Amygdala (tissue), 56 donors: ENCODE measurements at regions not wholly inside any gene's neighbourhood (a gene's known extent, or its start where the extent isn't known, plus 50 kb on each side); places are given as distances from the start of the nearest gene placed in this dataset.

Experiments used
- DNase-seq, 56 donors: peaks; one replicate each; lab custom pipeline; 2025; lab: John Stamatoyannopoulos, UW

DNA sequence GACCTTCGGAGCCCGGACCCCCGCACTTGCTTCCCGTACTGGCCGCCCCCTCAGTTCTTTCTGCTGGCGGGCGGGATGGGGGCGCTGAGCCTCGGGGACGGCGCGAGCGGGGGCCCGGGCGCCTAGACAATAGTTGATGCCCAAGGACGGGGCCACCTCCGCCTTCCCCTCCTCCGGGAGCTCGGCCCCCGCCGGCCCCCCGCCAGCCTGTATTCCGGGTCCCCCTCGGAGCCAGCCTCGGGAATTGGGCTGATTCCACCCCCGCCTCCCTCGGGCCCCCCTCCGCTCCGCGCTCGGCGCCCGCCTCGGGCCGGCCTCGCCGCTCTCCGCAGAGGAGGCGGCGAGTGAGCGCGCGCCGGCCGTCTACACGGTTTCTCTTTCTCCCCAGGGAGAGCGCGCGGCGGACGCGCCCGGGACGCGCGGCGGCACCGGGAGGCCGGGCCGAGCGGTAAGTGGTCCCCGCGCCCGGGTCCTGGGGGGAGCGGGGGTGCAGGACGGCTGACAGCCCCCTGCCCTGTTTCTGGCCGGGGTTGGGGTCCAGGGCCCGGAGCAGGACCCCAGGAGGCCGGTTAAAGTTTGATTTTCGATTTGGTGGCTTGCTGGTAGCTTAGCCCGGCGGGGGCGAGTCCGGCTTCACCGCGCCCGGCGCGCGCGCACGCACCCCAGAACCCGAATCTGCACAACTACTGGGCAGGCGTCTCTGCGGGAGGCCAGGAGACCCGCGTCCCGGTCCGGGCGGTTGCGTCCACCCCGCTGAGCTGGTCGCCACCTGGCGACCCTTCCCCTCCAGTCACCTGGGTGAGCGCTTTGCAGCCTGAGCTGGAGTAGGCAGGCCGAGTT lies 413.7 kb downstream of the PCNX1 start:
- DNase-seq, result peak in 45 of 56 donors; percentile 8 to 80 (median 53)

DNA sequence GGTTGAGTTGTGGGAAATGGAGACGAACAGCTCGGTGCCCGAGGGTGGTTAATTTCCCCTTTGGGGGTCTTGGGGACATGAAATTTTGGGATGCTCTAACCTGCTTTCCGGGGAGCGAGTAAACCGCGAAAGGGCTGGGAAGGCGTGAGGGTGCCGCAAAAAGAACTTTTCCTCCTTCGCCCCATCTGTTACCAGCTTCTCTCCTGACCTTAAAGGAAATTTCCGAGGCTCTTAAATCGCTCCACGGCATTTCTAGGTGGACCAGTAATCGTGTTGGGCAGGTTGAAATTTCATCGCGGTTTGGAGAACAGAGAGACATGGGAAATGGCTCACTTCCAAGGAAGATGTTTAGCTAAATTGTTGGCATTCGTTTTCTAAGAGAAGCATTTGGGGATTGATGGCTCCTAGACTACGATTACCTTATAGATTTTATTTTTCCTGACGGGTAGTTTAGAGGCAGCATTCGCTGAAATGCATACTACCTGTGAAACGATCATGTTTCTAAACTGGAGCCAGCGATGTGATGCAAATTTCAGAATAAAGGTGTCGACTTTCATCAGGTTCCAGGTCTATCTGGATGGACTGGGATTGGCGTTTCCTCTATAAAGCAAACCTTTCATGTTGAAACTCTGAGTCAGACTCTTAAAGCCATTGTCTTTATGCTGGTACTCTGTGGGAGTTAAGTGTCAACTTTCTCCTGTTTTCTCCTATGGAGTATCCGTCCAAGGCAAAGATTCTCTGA lies 414.5 kb downstream of the PCNX1 start:
- DNase-seq, result peak in 4 of 56 donors; percentile 11 to 49 (median 38)

DNA sequence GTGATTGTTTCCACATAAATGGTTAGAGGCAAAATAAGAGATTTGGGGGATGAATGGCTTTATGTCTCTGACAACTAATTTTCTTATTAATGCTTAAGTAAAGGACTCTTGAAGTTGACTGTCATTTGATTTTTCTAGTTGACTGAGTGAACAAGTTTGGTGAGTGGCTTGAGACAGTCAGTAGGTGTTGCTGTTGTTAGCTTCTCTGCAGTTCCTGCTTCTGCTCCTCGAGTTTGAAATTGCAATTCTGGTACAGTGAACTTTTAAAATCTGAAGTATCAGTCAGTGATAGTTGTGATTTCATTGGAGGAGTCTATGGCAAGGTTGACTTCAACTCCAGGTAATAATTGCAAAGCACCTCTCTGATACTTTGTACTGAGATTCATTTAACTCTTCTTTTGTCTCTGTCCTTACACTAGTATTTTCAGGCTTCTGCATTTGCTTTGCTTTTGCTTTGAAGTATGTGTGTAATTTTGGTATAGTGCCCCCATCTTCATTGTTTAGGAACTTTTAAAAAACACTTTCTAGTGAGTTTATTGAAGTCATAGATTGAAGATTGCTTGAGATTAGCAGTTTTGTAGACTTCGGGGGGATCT lies 415.5 kb downstream of the PCNX1 start:
- DNase-seq, result peak in 9 of 56 donors; percentile 1 to 58 (median 13)

DNA sequence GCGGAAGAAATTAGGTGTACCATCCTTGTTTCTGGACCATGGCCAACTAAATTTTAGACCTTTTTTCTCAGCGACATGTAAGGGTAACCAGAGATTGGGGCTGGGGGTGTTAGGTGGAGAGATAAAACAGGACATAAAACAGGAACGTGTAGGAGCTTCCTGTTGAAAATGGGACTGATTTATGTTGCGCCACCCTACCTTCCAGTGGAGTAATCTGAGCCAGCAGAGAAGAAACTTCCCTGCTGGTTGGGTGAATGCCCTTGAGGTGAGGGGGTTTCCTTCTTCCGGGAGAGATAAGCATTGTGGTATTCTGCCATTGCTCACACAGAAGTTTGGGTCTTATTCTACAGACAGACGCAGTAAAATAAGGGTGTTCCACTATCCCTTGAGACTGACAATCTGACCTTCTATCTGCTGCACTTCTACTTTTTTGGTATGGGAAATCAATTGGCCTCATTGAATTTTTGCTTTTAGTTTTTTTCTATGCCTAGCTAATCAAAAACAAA lies 417.6 kb downstream of the PCNX1 start:
- no peak for DNase-seq

DNA sequence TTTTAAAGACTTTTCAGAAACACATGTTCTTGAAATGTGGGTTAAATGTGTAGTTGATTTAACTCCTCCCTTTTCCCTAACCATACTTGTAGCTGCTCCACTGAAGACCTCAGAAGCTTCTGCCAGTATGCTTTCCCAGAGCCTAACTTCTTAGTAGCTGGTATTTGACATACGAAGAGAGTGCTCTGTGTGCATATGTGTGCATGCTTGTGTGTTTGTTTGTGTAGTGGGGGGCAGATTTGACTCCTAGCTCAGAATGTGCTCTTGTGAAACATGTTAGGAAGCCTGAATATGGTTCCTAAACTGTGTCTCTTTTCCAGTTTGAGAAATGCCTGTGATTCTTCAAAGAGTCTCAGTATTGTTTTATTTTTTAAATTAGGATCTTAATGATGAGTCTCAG lies 420.4 kb downstream of the PCNX1 start:
- DNase-seq, result no peak

DNA sequence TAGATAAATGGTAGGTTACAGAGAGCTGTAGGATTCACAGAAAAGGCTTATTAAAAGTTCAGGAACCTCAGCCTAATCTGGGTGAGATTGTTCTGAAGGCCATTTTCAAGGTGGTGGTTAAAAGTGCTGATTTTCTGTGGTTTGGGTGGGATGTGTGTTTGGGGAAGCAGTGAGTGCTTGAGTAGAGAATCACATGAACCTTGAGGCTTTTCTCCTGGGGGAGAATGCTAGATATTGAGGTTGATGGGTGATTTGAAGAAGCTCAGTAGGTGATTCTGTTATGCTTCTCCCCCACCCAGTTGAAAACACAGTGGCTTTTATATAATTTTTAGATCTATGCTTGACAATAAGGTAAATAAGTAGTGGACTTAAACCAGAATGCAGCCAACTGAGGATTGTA lies 420.9 kb downstream of the PCNX1 start:
- no peak for DNase-seq

DNA sequence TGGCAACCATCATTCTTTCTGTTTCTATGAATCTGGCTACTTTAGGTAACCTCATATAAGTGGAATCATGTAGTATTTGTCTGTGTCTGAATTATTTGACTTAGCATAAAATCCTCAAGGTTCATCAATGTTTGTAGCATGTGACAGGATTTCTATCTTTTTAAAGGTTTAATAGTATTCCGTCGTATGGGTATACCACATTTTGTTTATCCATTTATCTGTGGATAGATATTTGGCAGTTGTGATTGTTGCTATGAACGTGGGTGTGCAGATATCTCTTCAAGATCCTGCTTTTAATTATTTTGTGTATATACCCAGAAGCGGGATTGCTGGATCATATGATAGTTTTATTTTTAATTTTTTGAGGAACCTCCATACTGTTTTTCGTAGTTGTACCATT lies 421.7 kb downstream of the PCNX1 start:
- DNase-seq, result no peak

DNA sequence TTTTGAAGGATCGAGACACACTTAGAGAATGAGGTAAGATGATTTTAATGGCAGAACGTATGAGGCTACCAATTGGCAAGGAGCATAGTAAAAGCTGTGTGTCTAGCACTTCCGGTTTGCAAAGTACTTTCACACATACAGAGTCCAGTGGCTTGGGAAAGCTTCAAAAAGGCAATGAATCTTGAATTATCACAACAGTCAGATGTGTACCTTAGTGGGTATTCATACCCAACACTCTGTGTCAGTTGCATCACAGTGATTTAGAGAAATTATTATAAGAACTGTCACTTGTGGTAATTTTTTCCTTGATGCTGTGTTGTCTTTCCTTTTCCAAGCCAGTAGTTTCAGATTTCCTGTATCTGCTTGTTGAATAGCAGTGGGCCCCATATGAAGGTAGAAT lies 424.1 kb downstream of the PCNX1 start:
- no peak for DNase-seq

DNA sequence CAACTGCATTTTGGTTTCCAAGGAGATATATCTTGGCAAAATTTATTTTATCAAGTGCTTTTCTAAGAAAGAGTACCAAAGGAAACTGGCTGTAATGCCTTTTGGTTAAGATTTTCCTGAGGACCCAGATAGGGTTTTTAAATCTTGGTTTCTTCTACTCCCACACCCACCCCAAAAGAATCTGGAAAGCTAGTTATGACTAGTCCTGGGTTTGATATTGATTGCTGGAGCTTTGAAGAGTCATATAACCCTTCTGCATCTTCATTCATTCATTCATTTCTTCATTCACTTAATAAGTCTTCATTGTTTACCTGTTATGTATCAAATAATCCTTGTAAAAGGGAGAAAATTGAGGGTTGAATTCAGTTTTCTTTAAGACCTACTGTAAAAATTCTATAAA lies 425.2 kb downstream of the PCNX1 start:
- DNase-seq, result no peak

DNA sequence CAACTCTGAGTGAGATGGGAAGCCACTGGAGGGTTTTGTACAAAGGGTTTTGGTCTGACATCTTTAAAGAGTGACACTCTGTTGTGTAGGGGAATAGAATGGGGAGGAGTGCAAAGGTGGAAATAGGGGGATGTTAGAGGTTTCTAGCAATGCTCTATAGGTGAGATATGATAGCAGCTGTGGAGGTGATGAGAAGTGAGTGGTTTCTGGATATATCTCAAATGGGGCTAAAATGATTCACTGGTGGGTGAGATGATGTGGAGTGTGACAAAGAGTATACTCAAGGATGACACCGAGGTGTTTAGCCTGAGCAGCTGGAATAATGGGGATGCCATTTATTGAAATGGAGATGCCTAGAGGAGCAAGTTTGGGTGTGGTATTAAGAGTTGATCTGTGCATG lies 426.4 kb downstream of the PCNX1 start:
- DNase-seq, result no peak

DNA sequence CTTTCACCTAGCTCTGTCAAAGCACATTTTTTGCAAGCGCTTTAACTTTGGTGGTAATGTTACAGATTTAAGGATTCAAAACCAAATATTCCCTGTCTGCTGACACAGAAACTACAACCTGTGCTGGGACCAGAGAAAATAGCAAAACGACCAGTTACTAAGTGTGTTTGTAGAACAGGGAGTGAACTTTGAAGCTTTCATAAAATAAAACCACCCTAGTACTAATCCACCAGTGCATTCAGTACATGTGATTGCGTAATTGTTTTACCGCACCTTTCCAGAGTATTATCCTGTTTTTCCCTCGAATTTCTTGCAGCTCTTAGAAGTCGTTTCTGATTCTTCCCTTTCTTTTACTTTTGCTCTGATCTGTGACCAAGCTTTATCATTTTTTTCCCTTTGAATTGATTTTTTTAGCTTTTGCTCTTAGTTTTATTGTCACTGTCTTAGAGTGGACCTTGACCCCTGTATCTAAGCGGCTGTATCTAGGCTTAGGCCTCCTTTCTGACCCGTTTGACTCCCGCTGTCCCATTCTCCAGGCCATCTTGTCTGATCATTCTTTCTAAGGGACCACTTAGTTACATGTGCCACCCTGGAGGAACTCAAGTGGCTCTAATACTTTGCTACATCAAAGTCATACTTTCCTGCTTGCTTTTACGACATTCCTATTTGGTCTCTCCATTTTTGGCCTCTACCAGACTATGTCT lies 429.4 kb downstream of the PCNX1 start:
- no peak for DNase-seq

DNA sequence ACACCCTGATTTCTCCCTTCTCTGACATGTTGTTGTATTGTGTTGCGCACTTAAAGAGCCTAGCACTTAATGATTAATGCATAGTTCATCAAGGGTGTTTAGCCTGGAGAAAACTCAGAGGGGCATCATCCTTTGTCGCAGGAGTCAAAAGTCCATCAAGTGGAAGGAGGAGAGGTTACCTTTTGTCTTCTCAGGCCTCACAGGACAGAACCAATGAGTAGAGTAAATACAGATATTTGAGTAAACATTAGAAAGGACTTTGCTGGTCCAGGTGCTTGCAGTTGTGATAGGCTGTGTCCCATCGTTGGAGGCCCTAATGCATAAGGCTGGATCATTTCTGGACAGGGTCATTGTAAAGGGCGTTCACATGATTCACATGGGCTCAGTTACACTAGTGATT lies 430.9 kb downstream of the PCNX1 start:
- no peak for DNase-seq

DNA sequence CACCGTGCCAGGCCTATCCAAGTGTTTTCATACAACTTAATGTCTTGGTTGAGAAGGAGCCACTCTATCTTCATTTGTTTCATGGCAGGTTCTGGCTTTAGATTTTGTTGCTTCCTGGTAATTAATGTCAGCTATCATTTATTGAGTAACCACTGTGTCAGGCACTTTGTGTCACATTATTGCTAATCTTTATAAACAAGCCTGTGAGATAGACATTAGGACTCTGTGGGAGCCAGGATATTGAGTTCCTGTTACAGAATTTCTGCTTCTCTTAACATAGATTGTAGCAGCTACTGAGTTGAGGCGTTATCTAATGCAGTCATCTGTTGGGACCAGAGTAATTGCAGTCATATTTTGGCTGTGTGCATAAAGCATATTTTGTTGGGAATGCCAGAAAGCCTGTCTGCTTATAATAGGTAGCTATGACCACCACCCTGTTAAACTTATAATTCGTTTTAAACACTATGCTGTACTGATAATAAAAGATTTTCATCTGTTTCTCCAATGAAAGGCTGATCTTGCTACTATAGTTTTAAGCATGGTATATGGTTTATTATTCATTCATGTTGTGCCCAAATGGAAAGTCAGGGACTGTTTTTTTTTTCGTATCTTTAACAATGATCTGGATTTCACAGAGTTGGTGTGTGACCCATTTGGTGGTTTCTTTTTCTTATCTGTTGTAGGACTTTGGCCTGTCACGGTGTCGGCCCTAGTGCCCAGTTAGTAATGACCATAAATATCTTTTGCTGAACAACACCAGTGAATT lies 432.6 kb downstream of the PCNX1 start:
- no peak for DNase-seq

DNA sequence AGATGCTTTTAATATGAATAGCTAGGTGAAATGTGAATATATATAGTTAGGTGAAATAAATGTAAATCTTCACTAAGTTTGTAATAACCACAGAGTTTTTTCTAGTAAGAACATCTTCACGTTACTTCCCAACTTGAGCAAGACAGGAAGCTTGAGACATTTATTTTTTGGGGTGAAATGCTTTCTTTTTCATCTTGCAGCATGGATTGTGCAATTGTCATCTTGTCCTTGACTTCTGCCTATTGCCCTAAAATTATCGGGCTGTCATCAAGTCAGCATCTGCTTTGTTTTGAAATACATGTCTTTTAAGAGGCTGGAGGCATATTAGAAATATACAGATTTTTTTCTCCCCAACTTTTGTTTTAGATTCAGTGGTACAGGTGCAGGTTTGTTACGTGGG lies 433.9 kb downstream of the PCNX1 start:
- no peak for DNase-seq

DNA sequence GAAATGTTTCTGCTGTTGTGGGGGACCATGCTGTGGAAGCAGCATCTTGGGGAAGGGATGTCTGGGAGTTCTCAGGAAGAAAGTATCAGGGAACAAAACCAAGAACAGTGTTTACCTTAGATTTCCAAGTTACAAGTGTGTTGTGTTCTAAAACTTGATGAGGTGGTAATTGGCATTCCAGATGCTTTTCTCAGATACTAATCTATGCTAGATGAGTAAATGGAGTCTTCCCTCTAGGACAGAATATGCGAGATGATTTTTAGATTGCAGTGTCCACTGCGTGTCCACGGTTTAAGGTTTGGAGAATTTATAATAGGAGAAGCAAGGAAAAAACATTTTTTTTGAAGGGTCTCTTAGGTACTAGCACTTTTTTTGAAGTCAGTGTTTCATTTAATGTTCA lies 436.5 kb downstream of the PCNX1 start:
- DNase-seq, result no peak

DNA sequence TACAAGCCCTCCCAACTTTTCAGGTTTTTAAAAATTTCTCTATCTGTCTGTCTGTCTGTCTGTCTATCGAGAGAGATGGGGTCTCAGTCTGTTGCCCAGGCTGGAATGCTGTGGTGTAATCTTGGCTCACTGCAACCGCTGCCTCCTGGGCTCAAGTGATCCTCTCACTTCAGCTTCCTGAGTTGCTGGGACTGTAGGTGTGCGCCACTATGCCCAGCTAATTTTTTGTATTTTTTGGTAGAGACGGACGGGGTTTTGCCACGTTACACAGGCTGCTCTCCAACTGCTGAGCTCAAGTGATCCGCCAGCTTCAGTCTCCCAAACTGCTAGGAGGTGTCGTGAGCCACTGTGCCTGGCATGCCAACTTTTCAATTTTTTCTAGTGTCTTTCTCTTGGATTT lies 437.2 kb downstream of the PCNX1 start:
- DNase-seq, result no peak

DNA sequence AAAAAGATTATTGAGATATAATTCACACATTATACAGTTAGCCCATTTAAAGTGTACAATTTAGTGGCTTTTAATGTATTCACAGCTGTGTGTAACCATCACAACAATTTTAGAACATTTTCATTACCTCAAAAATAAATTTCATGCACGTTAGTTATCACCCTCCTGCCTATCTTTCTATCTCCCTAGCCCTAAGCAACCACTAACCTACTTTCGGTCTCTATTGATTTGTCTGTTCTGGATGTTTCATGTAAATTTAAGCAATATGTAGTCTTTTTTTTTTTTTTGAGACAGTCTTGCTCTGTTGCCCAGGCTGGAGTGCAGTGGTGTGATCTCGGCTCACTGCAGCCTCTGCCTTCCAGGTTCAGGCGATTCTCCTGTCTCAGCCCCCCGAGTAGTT lies 439.4 kb downstream of the PCNX1 start:
- no peak for DNase-seq

DNA sequence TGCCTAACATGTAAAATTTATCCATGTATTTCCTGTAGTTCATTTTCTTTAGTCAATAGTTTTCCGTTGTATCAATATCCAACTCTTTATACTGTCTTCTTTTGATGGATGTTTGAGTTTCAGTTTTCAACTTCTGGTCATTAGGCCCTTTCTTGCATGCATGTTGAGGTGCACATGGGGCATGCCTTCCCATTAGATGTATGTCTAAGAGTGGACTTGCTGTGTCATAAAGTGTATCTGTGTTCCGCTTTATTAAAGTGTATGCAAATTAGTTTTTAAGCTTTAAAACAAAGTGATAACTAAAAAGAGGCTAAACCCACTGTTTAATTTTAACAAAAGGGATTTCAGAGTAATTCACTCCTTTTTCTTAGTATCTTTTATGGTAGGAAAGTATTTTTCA lies 441.1 kb downstream of the PCNX1 start:
- no peak for DNase-seq

DNA sequence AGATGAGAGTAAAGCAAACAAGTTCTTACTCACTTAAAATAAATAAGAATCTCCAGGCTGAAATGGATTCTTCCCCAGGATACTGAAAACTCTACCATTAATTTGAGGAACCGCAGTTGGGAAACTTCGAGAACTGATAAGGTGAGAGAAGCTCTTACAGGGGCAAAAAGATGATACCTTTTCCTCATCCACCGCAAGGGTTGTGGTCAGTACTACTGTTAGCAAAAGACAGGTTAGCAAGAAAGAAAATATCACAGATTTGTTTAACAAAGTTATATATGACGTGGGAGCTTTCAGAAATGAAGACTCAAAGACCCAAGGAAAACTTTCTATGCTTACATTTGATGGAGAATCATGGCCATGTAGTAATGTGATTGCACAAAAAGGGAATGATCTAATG lies 441.6 kb downstream of the PCNX1 start:
- DNase-seq, result no peak

DNA sequence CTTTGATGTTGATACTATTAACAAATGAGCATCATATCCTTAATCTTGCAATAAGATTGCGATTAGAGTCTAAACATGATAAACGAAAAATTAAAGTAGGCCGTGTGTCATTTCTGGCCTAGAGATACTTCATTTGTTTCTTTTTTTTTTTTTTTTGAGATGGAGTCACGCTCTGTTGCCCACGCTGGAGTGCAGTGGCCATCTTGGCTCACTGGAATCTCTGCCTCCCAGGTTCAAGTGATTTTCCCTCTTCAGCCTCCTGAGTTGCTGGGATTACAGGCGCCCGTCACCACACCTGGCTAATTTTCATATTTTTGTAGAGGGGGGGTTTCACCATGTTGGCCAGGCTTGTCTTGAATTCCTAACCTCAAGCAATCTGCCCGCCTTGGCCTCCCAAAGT lies 446.9 kb downstream of the PCNX1 start:
- no peak for DNase-seq
